HepG2 (cell line): ENCODE measurements at regions not wholly inside any gene's neighbourhood (a gene's known extent, or its start where the extent isn't known, plus 50 kb on each side); places are given as distances from the start of the nearest gene placed in this dataset.
A peak's percentile ranks its signal among the peaks of the same experiment; 100 is the strongest.

Experiments
- ATAC-seq: fragments of 200-7000 bp; cut with Tn5 transposase; 3 replicates; pipeline ENCODE4 v1.9.1; 2020; ENCODE audit warnings: mild to moderate bottlenecking, moderate library complexity
- BruUV-seq: library from RNA; stranded (reverse); fragments of 400-500 nt; replicated peaks from 2 replicates; lab custom pipeline; 2021; lab: Mats Ljungman, UMichigan
- CTCF ChIA-PET: fragments of 300-600 bp; formaldehyde crosslinking; extraction: SDS; loops from one replicate; lab custom pipeline; 2021; ENCODE audit warnings: low total read pairs, inconsistent platforms, low intra/inter-chr PET ratio; lab: Yijun Ruan, JAX
- POLR2A ChIA-PET: fragments of 350-600 bp; sonication (Branson Sonifier 250); formaldehyde crosslinking; loops from one replicate; lab custom pipeline; 2020; ENCODE audit warnings: antibody characterized with exemption, inconsistent platforms; lab: Yijun Ruan, JAX
- DNase-seq: peaks from one replicate; pipeline ENCODE4 v3.0.0-alpha.2; 2015; ENCODE audit warnings: low spot score
- FAIRE-seq: peaks from 3 replicates; lab custom pipeline; 2011; peaks lifted over from hg19 to GRCh38; lab: Jason Lieb, UNC
- H2AFZ ChIP-seq: one replicate; pipeline ENCODE4 v1.6.1; 2011; ENCODE audit warnings: low read length, inconsistent platforms
- H3K27ac ChIP-seq: fragments of 300-600 bp; 3 replicates; pipeline ENCODE4 v1.8.0; 2011; ENCODE audit warnings: mixed run types, mild to moderate bottlenecking, mixed read lengths, low read length, inconsistent platforms; ENCODE audit not compliant: insufficient read depth; ENCODE audit errors: extremely low read length
- H3K27me3 ChIP-seq, 2 experiments: fragments of 200-600 bp in 1 of 2; 2 replicates in 1 of 2; 3 replicates in 1 of 2; pipeline versions ENCODE4 v1.6.0 to v1.8.0; 2011; ENCODE audit warnings: low read length in 2 of 2, mild to moderate bottlenecking in 2 of 2, moderate library complexity in 2 of 2, inconsistent platforms in 1 of 2; ENCODE audit not compliant: insufficient read depth in 2 of 2, control insufficient read depth in 1 of 2
- H3K36me3 ChIP-seq, 2 experiments: fragments of 200-600 bp in 1 of 2; replicated peaks in 1 of 2; 2 replicates in 1 of 2; 3 replicates in 1 of 2; pipeline versions ENCODE4 v1.5.1 to v1.8.0; 2011; ENCODE audit warnings: low read length in 2 of 2, inconsistent platforms in 1 of 2; ENCODE audit not compliant: insufficient read depth in 2 of 2, control insufficient read depth in 1 of 2
- H3K4me1 ChIP-seq: 2 replicates; pipeline ENCODE4 v1.5.1; 2012; ENCODE audit warnings: low read length, inconsistent platforms; ENCODE audit not compliant: insufficient read depth
- H3K4me2 ChIP-seq: 2 replicates; pipeline ENCODE4 v1.6.0; 2011; ENCODE audit warnings: low read depth, low read length, inconsistent platforms
- H3K4me3 ChIP-seq, 3 experiments: fragments of 200-600 bp in 1 of 3; sonication (generic), shearing (Covaris generic) in 1 of 3; replicated peaks in 1 of 3; 2 replicates each; pipeline ENCODE4 v1.5.1; 2011 to 2016; ENCODE audit warnings: low read length in 3 of 3, inconsistent platforms in 2 of 3, low read depth in 2 of 3, mild to moderate bottlenecking in 2 of 3, control low read depth in 1 of 3, mixed read lengths in 1 of 3; ENCODE audit not compliant: insufficient read depth in 1 of 3
- H3K79me2 ChIP-seq: one replicate; pipeline ENCODE4 v1.6.1; 2011; ENCODE audit warnings: low read length, inconsistent platforms; ENCODE audit not compliant: insufficient read depth
- H3K9ac ChIP-seq: 2 replicates; pipeline ENCODE4 v1.6.0; 2011; ENCODE audit warnings: mild to moderate bottlenecking, low read depth, low read length, inconsistent platforms; ENCODE audit not compliant: insufficient read depth
- H3K9me3 ChIP-seq: 2 replicates; pipeline ENCODE4 v1.5.1; 2012; ENCODE audit warnings: mild to moderate bottlenecking, low read length
- H4K20me1 ChIP-seq: 2 replicates; pipeline ENCODE4 v1.6.0; 2011; ENCODE audit warnings: inconsistent platforms, mild to moderate bottlenecking, low read length, moderate library complexity; ENCODE audit not compliant: insufficient read depth
- HMG20B ChIP-seq: conservative IDR thresholded peaks from 2 replicates; pipeline ENCODE4 v1.6.1; 2016; ENCODE audit warnings: missing genetic modification reagents, missing compliant biosample characterization
- KLF16 ChIP-seq, 2 experiments: sonication (generic) in 1 of 2; formaldehyde crosslinking in 1 of 2; IDR thresholded peaks; 2 replicates each; pipeline versions ENCODE4 v1.6.1 to v1.8.0; 2016 to 2023; ENCODE audit warnings: missing genetic modification reagents in 2 of 2, missing compliant biosample characterization in 1 of 2
- TBX2 ChIP-seq: sonication (generic); formaldehyde crosslinking; IDR thresholded peaks from 2 replicates; pipeline ENCODE4 v1.5.0; 2020; ENCODE audit warnings: missing genetic modification reagents, mild to moderate bottlenecking, borderline replicate concordance
- TOPORS ChIP-seq: sonication (generic); formaldehyde crosslinking; IDR thresholded peaks from 2 replicates; pipeline ENCODE4 v1.8.0; 2023; ENCODE audit warnings: mild to moderate bottlenecking, missing genetic modification reagents
- ZSCAN31 ChIP-seq: sonication (generic); formaldehyde crosslinking; IDR thresholded peaks from 2 replicates; pipeline ENCODE4 v1.5.0; 2020; ENCODE audit warnings: low read depth, mild to moderate bottlenecking, missing genetic modification reagents
- WGBS: methylation state at CpG from one replicate; pipeline ENCODE4 v1.1.6; 2017; ENCODE audit warnings: low lambda C conversion rate; 5-methylcytosine and 5-hydroxymethylcytosine counted together
- in situ Hi-C: cut with HindIII; loops from 2 replicates; pipeline ENCODE4 v1.10.0; 2017; ENCODE audit warnings: low pct_unique_long_range_greater_than_20kb; ENCODE audit not compliant: extremely low pct_ligation_motif_present
- intact Hi-C: fragments of 100-400 bp; cut with micrococcal nuclease; formaldehyde crosslinking; loops from one replicate; pipeline ENCODE4 v1.10.0; 2022; ENCODE audit not compliant: unreplicated experiment
- TF ChIP-seq, protein P1 (sequence below): sonication (generic); formaldehyde crosslinking; IDR thresholded peaks from 2 replicates; pipeline ENCODE4 v1.8.1; 2023; ENCODE audit warnings: mild to moderate bottlenecking, missing genetic modification reagents, borderline replicate concordance
- TF ChIP-seq, protein P2 (sequence below): IDR thresholded peaks from 2 replicates; pipeline ENCODE4 v1.6.1; 2018; ENCODE audit warnings: missing genetic modification reagents, mild to moderate bottlenecking, missing compliant biosample characterization

DNA sequence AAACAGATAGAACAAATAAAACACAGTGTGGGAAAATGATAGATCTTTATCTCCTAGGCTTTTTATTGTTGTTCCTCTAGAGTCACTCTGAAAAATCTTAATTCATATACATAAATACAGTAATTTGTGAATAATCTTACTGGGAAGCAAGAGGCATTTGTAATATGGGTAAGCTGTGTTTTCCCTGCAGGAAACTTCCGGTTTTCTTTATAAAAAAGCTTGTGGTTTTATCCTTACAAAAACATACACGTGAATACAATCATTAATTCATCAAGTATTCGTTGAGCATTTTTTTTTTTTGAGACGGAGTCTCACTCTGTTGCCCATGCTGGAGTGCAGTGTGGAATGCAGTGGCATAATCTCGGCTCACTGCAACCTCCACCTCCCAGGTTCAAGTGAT lies 1312.8 kb upstream of the ZEB2 start:
- BruUV-seq, result no TSS peak
- intact Hi-C loops, result no loop called here
- in situ Hi-C loops, result no loop called here
- POLR2A ChIA-PET, result interaction anchor here (0.7 kb wide), 1 partner anchor 512 kb away, joined by 4 read pairs; no protein-coding TSS in a partner anchor
- Histone ChIP-seq H3K4me2 (no peak overlapping the region), H4K20me1 (no peaks in the 10 kb centered on the region), H2AFZ (no peak overlapping the region), H3K9ac (no peak overlapping the region), H3K4me1 (peaks cover 37% of the 10 kb centered on the region), H3K27ac (no peak overlapping the region), H3K4me3 (no peak overlapping the region), H3K9me3 (no peaks in the 10 kb centered on the region), H3K27me3 (no peaks in the 10 kb centered on the region), H3K36me3 (no peaks in the 10 kb centered on the region), H3K79me2 (no peaks in the 10 kb centered on the region)
- DNase-seq, result no peak
- ATAC-seq, result no peak
- whole genome bisulfite sequencing, result 91% methylated on average over 5 of the region's 5 CpGs
- CTCF ChIA-PET, result no interaction called here
- TF ChIP-seq KLF16 (CRISPR knock-in tag; IDR thresholded peaks at IDR 0.05) (no peak), ZSCAN31 (CRISPR knock-in tag) (no peak), TOPORS (CRISPR knock-in tag) (no peak)
- TF ChIP-seq, protein P1, sequence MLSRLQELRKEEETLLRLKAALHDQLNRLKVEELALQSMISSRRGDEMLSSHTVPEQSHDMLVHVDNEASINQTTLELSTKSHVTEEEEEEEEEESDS (CRISPR knock-in tag), result no peak
- TF ChIP-seq, protein P2, sequence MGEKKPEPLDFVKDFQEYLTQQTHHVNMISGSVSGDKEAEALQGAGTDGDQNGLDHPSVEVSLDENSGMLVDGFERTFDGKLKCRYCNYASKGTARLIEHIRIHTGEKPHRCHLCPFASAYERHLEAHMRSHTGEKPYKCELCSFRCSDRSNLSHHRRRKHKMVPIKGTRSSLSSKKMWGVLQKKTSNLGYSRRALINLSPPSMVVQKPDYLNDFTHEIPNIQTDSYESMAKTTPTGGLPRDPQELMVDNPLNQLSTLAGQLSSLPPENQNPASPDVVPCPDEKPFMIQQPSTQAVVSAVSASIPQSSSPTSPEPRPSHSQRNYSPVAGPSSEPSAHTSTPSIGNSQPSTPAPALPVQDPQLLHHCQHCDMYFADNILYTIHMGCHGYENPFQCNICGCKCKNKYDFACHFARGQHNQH (CRISPR knock-in tag), result no peak
- TF ChIP-seq, all 625 proteins: peak for 0
- no peak for FAIRE-seq

DNA sequence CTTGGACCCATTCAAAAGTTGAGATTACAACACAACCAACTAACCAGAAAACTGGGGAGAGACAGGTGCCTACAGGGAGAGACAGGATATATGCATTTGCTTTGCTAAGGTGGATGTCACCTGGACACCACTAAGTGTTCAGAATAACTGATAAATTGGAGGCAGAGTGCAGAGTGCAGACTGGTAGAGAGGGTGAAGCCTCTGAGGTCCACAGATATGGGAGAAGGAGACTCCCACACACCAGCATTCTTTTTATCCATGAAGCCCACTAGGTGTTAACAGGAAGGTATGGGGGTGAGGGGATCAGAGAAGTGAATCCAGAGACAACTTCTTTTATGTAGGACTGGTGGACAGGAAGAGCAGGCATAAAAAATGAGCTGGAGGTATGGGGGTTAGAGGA lies 1310.0 kb upstream of the ZEB2 start:
- no peak for FAIRE-seq
- intact Hi-C loops, result no loop called here
- no peaks in the 10 kb centered on the region for H3K27me3 ChIP-seq
- no peak overlapping the region for H3K4me3 ChIP-seq
- in situ Hi-C loops, result no loop called here
- no peak overlapping the region for H3K27ac ChIP-seq
- CTCF ChIA-PET, result no interaction called here
- H4K20me1 ChIP-seq, result no peaks in the 10 kb centered on the region
- no peaks in the 10 kb centered on the region for H3K36me3 ChIP-seq
- DNase-seq, result no peak
- H3K4me1 ChIP-seq, result peaks cover 20% of the 10 kb centered on the region
- ATAC-seq, result peak; percentile 69
- no peak overlapping the region for H3K9ac ChIP-seq
- no peaks in the 10 kb centered on the region for H3K9me3 ChIP-seq
- no peak overlapping the region for H3K4me2 ChIP-seq
- no peaks in the 10 kb centered on the region for H3K79me2 ChIP-seq
- TF ChIP-seq HMG20B (CRISPR knock-in tag), result no peak
- no peak for TF ChIP-seq TBX2 (CRISPR knock-in tag)
- TF ChIP-seq, all 625 proteins: peak for 0
- BruUV-seq, result no TSS peak
- POLR2A ChIA-PET, result interaction anchor here (0.5 to 0.9 kb wide), 2 partner anchors 69 to 92 kb away, joined by 3 read pairs; no protein-coding TSS in a partner anchor
- peak overlapping the region; percentile 68 for H2AFZ ChIP-seq
